Activated CD8-positive, alpha-beta memory T cell treated with anti-CD3 and anti-CD28 coated beads for 24 hours (primary cell): ENCODE measurements at regions not wholly inside any gene's neighbourhood (a gene's known extent, or its start where the extent isn't known, plus 50 kb on each side); places are given as distances from the start of the nearest gene placed in this dataset.
"Not testable (repeated sequence)": the region's sequence is repeated elsewhere in the genome, so short reads cannot be mapped to it uniquely, and the experiment has no call there.

Source experiments
- DNase-seq: peaks from one replicate; pipeline ENCODE4 v3.0.0-alpha.2; 2020

- no peak for DNase-seq
Measured at GRCh38 chr6:119676961-119677360, 327.4 kb upstream of the MAN1A1 start.

- no peak for DNase-seq
Measured at GRCh38 chr6:119676230-119676629, 326.7 kb upstream of the MAN1A1 start.

GRCh38 chr6:119673741-119674140 is 324.2 kb upstream of the MAN1A1 start:
- no peak for DNase-seq

- DNase-seq: no peak
Measured at GRCh38 chr6:119672725-119673124, 323.2 kb upstream of the MAN1A1 start.

GRCh38 chr6:119671105-119671504 is 321.5 kb upstream of the MAN1A1 start:
- DNase-seq: no peak

GRCh38 chr6:119669221-119669620 is 319.7 kb upstream of the MAN1A1 start:
- no peak for DNase-seq

GRCh38 chr6:119665432-119665831 is 315.9 kb upstream of the MAN1A1 start:
- not testable (repeated sequence) for DNase-seq

- no peak for DNase-seq
Measured at GRCh38 chr6:119661628-119662027, 312.1 kb upstream of the MAN1A1 start.

- no peak for DNase-seq
Measured at GRCh38 chr6:119661078-119661477, 311.5 kb upstream of the MAN1A1 start.

- no peak for DNase-seq
Measured at GRCh38 chr6:119658917-119659316, 309.4 kb upstream of the MAN1A1 start.

GRCh38 chr6:119655124-119655523 is 305.6 kb upstream of the MAN1A1 start:
- no peak for DNase-seq

- DNase-seq: no peak
Measured at GRCh38 chr6:119653329-119653728, 303.8 kb upstream of the MAN1A1 start.

- no peak for DNase-seq
Measured at GRCh38 chr6:119649531-119649930, 300.0 kb upstream of the MAN1A1 start.

- DNase-seq: no peak
Measured at GRCh38 chr6:119647309-119647708, 297.7 kb upstream of the MAN1A1 start.

- DNase-seq: no peak
Measured at GRCh38 chr6:119643876-119644275, 294.3 kb upstream of the MAN1A1 start.

- no peak for DNase-seq
Measured at GRCh38 chr6:119637768-119638167, 288.2 kb upstream of the MAN1A1 start.

- DNase-seq: no peak
Measured at GRCh38 chr6:119636060-119636459, 286.5 kb upstream of the MAN1A1 start.

- DNase-seq: no peak
Measured at GRCh38 chr6:119633461-119633860, 283.9 kb upstream of the MAN1A1 start.

GRCh38 chr6:119630561-119631192 is 281.1 kb upstream of the MAN1A1 start:
- DNase-seq: no peak

- DNase-seq: no peak
Measured at GRCh38 chr6:119628691-119629594, 279.4 kb upstream of the MAN1A1 start.

- no peak for DNase-seq
Measured at GRCh38 chr6:119627908-119628669, 278.5 kb upstream of the MAN1A1 start.

- DNase-seq: no peak
Measured at GRCh38 chr6:119626884-119627619, 277.5 kb upstream of the MAN1A1 start.
